WERI-Rb-1 (cell line): ENCODE measurements at regions not wholly inside any gene's neighbourhood (a gene's known extent, or its start where the extent isn't known, plus 50 kb on each side); places are given as distances from the start of the nearest gene placed in this dataset.

Source experiments
- DNase-seq: peaks from one replicate; pipeline ENCODE4 v3.0.0-alpha.2; 2020
- H3K27ac ChIP-seq: fragments of 250-450 bp; sonication (Bioruptor Pico); 2 replicates; pipeline ENCODE4 v1.5.1; 2020; ENCODE audit warnings: mild to moderate bottlenecking, moderate library complexity
- H3K27me3 ChIP-seq: fragments of 250-450 bp; sonication (Bioruptor Pico); 2 replicates; pipeline ENCODE4 v1.5.1; 2021; ENCODE audit warnings: mild to moderate bottlenecking, low read depth, moderate library complexity; ENCODE audit not compliant: insufficient read depth, severe bottlenecking
- H3K36me3 ChIP-seq: fragments of 250-450 bp; sonication (Bioruptor Pico); 2 replicates; pipeline ENCODE4 v1.5.1; 2020; ENCODE audit warnings: mild to moderate bottlenecking, moderate library complexity
- H3K4me3 ChIP-seq: 2 replicates; pipeline ENCODE4 v1.5.1; 2011; ENCODE audit warnings: low read depth, mild to moderate bottlenecking, control low read depth, low read length
- H3K9me3 ChIP-seq: fragments of 250-450 bp; sonication (Bioruptor Pico); 2 replicates; pipeline ENCODE4 v1.5.1; 2021; ENCODE audit warnings: mild to moderate bottlenecking, moderate library complexity; ENCODE audit not compliant: severe bottlenecking
- CTCF ChIP-seq: IDR thresholded peaks from 2 replicates; pipeline ENCODE4 v1.5.1; 2011; ENCODE audit warnings: low read depth, mild to moderate bottlenecking, control low read depth, inconsistent platforms, low read length

GRCh38 chr11:104764710-104765045 is 133.6 kb downstream of the CASP12 start:
- no peak overlapping the region for H3K4me3 ChIP-seq
- TF ChIP-seq CTCF, result no peak
- H3K27ac ChIP-seq, result no peak overlapping the region
- no peaks in the 10 kb centered on the region for H3K27me3 ChIP-seq
- no peaks in the 10 kb centered on the region for H3K36me3 ChIP-seq
- H3K9me3 ChIP-seq, result no peaks in the 10 kb centered on the region
- no peak for DNase-seq

GRCh38 chr11:104763930-104764709 is 134.1 kb downstream of the CASP12 start:
- Histone ChIP-seq H3K27ac (no peak overlapping the region), H3K4me3 (no peak overlapping the region), H3K36me3 (no peaks in the 10 kb centered on the region), H3K27me3 (no peaks in the 10 kb centered on the region), H3K9me3 (no peaks in the 10 kb centered on the region)
- no peak for TF ChIP-seq CTCF
- no peak for DNase-seq

GRCh38 chr11:104761511-104761910 is 136.7 kb downstream of the CASP12 start:
- no peaks in the 10 kb centered on the region for H3K9me3 ChIP-seq
- no peak overlapping the region for H3K4me3 ChIP-seq
- H3K36me3 ChIP-seq, result no peaks in the 10 kb centered on the region
- no peak for DNase-seq
- TF ChIP-seq CTCF, result no peak
- H3K27me3 ChIP-seq, result no peaks in the 10 kb centered on the region
- H3K27ac ChIP-seq, result no peak overlapping the region

GRCh38 chr11:104759464-104759863 is 138.8 kb downstream of the CASP12 start:
- no peak overlapping the region for H3K27ac ChIP-seq
- no peaks in the 10 kb centered on the region for H3K36me3 ChIP-seq
- no peak for TF ChIP-seq CTCF
- H3K4me3 ChIP-seq, result no peak overlapping the region
- DNase-seq, result no peak
- H3K9me3 ChIP-seq, result no peaks in the 10 kb centered on the region
- H3K27me3 ChIP-seq, result no peaks in the 10 kb centered on the region

- Histone ChIP-seq H3K27me3 (no peaks in the 10 kb centered on the region), H3K9me3 (no peaks in the 10 kb centered on the region), H3K27ac (no peak overlapping the region), H3K4me3 (no peak overlapping the region), H3K36me3 (no peaks in the 10 kb centered on the region)
- no peak for TF ChIP-seq CTCF
- DNase-seq, result no peak
These were observed 159.3 kb downstream of the CASP12 start for GRCh38 chr11:104738918-104739317.

- DNase-seq, result no peak
- TF ChIP-seq CTCF, result no peak
- no peaks in the 10 kb centered on the region for H3K27me3 ChIP-seq
- H3K36me3 ChIP-seq, result no peaks in the 10 kb centered on the region
- H3K4me3 ChIP-seq, result no peak overlapping the region
- H3K27ac ChIP-seq, result no peak overlapping the region
- H3K9me3 ChIP-seq, result no peaks in the 10 kb centered on the region
These were observed 160.1 kb downstream of the CASP12 start for GRCh38 chr11:104738208-104738607.
